GM12891 (cell line): ENCODE measurements at regions not wholly inside any gene's neighbourhood (a gene's known extent, or its start where the extent isn't known, plus 50 kb on each side); places are given as distances from the start of the nearest gene placed in this dataset.

Experiments
- PAX5 ChIP-seq: IDR thresholded peaks from 2 replicates; pipeline ENCODE4 v1.6.1; 2011; ENCODE audit warnings: low read length, moderate library complexity, mild to moderate bottlenecking; ENCODE audit not compliant: insufficient read depth, severe bottlenecking
- POLR2A ChIP-seq: IDR thresholded peaks from 2 replicates; pipeline ENCODE4 v1.6.1; 2011; ENCODE audit warnings: low read depth, low read length, control low read depth
- SPI1 ChIP-seq: IDR thresholded peaks from 2 replicates; pipeline ENCODE4 v1.6.1; 2011; ENCODE audit warnings: low read depth, low read length, control low read depth
- TAF1 ChIP-seq: IDR thresholded peaks from 2 replicates; pipeline ENCODE4 v1.6.1; 2011; ENCODE audit warnings: low read depth, low read length, control low read depth

GRCh38 chr2:216316743-216317142, 55.5 kb downstream of the MARCHF4 start:
- TF ChIP-seq POLR2A (no peak), TAF1 (no peak), PAX5 (no peak), SPI1 (no peak)
